HG02973 (cell line): ENCODE measurements at regions not wholly inside any gene's neighbourhood (a gene's known extent, or its start where the extent isn't known, plus 50 kb on each side); places are given as distances from the start of the nearest gene placed in this dataset.
"Not testable (repeated sequence)": the region's sequence is repeated elsewhere in the genome, so short reads cannot be mapped to it uniquely, and the experiment has no call there.

Experiments
- ATAC-seq: cut with Tn5 transposase; IDR thresholded peaks from one replicate; pipeline ENCODE4 v1.9.1; 2021; ENCODE audit warnings: moderate library complexity; ENCODE audit not compliant: unreplicated experiment

- ATAC-seq = no peak
Measured at GRCh38 chr2:153308466-153308865, 170.1 kb downstream of the RPRM start.

GRCh38 chr2:153307223-153307622 is 171.3 kb downstream of the RPRM start:
- ATAC-seq = no peak

- no peak for ATAC-seq
Measured at GRCh38 chr2:153299809-153300208, 178.8 kb downstream of the RPRM start.

- no peak for ATAC-seq
Measured at GRCh38 chr2:153299217-153299616, 179.3 kb downstream of the RPRM start.

GRCh38 chr2:153294199-153294786 is 184.3 kb downstream of the RPRM start:
- no peak for ATAC-seq

- no peak for ATAC-seq
Measured at GRCh38 chr2:153291718-153292117, 186.8 kb downstream of the RPRM start.

GRCh38 chr2:153287109-153287801 is 191.3 kb downstream of the RPRM start:
- ATAC-seq = no peak

- ATAC-seq = no peak
Measured at GRCh38 chr2:153268941-153269461, 209.6 kb downstream of the RPRM start.

- not testable (repeated sequence) for ATAC-seq
Measured at GRCh38 chr2:153256876-153257275, 221.7 kb downstream of the RPRM start.

GRCh38 chr2:153246636-153247035 is 231.9 kb downstream of the RPRM start:
- ATAC-seq = not testable (repeated sequence)

GRCh38 chr2:153235516-153235915 is 243.0 kb downstream of the RPRM start:
- peak; percentile 90 for ATAC-seq

GRCh38 chr2:153232464-153232863 is 246.1 kb downstream of the RPRM start:
- peak; percentile 32 for ATAC-seq

- no peak for ATAC-seq
Measured at GRCh38 chr2:153230977-153231376, 247.6 kb downstream of the RPRM start.

- no peak for ATAC-seq
Measured at GRCh38 chr2:153228904-153229303, 249.7 kb downstream of the RPRM start.

- ATAC-seq = no peak
Measured at GRCh38 chr2:153227981-153228380, 250.6 kb downstream of the RPRM start.

GRCh38 chr2:153222231-153223165 is 256.1 kb downstream of the RPRM start:
- ATAC-seq = no peak

- ATAC-seq = no peak
Measured at GRCh38 chr2:153221506-153221905, 257.1 kb downstream of the RPRM start.

GRCh38 chr2:153221087-153221486 is 257.5 kb downstream of the RPRM start:
- no peak for ATAC-seq

GRCh38 chr2:153218851-153219250 is 259.7 kb downstream of the RPRM start:
- ATAC-seq = no peak

GRCh38 chr2:153214337-153214736 is 264.2 kb downstream of the RPRM start:
- ATAC-seq = no peak

- ATAC-seq = no peak
Measured at GRCh38 chr2:153213022-153213421, 265.5 kb downstream of the RPRM start.
